Breast epithelium (tissue), 3 donors: ENCODE measurements at regions not wholly inside any gene's neighbourhood (a gene's known extent, or its start where the extent isn't known, plus 50 kb on each side); places are given as distances from the start of the nearest gene placed in this dataset.

Experiments
- POLR2A ChIP-seq: fragments of 450-650 bp; IDR thresholded peaks from one replicate; pipeline ENCODE4 v1.6.1; 2016; ENCODE audit warnings: antibody characterized with exemption, mild to moderate bottlenecking, moderate library complexity
- POLR2AphosphoS5 ChIP-seq, 3 donors: sonication (generic); formaldehyde crosslinking; IDR thresholded peaks; one replicate each; pipeline ENCODE4 v1.6.1; 2017; ENCODE audit warnings: antibody characterized with exemption in 3 of 3
- TF ChIP-seq, protein P1 (sequence below), 3 donors: fragments of 450-650 bp; IDR thresholded peaks; one replicate each; pipeline ENCODE4 v1.5.1; 2016 to 2017; ENCODE audit warnings: antibody characterized with exemption in 3 of 3, mild to moderate bottlenecking in 3 of 3, moderate library complexity in 3 of 3

- TF ChIP-seq, protein P1, sequence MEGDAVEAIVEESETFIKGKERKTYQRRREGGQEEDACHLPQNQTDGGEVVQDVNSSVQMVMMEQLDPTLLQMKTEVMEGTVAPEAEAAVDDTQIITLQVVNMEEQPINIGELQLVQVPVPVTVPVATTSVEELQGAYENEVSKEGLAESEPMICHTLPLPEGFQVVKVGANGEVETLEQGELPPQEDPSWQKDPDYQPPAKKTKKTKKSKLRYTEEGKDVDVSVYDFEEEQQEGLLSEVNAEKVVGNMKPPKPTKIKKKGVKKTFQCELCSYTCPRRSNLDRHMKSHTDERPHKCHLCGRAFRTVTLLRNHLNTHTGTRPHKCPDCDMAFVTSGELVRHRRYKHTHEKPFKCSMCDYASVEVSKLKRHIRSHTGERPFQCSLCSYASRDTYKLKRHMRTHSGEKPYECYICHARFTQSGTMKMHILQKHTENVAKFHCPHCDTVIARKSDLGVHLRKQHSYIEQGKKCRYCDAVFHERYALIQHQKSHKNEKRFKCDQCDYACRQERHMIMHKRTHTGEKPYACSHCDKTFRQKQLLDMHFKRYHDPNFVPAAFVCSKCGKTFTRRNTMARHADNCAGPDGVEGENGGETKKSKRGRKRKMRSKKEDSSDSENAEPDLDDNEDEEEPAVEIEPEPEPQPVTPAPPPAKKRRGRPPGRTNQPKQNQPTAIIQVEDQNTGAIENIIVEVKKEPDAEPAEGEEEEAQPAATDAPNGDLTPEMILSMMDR (IDR thresholded peaks at IDR 0.05), result no peak
- TF ChIP-seq POLR2A (no peak), POLR2AphosphoS5 (IDR thresholded peaks at IDR 0.05) (no peak)
Observed at GRCh38 chr2:155498106-155498505, 799.6 kb downstream of the KCNJ3 start.
